ENCODE measurements at regions not wholly inside any gene's neighbourhood (a gene's known extent, or its start where the extent isn't known, plus 50 kb on each side); places are given as distances from the start of the nearest gene placed in this dataset.
"Not testable (repeated sequence)": the region's sequence is repeated elsewhere in the genome, so short reads cannot be mapped to it uniquely, and the experiment has no call there.

DNA sequence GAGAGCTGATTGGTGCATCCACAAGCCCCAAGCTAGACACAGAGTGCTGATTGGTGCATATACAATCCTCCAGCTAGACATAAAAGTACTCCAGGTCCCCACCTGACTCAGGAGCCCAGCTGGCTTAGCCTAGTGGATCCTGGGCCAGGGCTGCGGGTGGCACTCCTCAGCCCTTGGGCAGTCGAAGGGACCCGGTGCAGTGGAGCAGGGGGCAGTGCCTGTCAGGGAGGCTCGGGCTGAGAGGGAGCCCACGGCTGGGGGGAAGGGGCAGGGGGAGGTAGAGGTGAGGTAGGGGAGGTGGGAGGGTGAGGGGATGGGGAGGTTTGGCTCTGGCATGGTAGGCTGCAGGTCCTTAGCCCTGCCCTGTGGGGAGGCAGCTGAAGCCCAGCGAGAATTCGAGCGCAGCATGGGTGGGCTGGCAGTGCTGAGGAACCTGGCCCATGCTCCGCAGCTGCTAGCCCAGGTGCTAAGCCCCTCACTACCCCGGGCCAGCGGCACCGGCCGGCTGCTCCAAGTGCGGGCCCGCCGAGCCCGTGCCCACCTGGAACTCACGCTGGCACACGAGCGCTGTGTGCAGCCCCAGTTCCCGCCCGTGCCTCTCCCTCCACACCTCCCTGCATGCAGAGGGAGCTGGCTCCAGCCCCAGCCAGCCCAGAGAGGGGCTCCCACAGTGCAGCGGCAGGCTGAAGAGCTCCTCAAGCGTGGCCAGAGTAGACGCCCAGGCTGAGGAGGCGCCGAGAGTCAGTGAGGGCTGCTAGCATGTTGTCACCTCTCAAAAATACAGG is 742.8 kb downstream of the FAM181B start:
- DNase-seq (ENCODE audit: extremely low read depth in 1 of 2, low read depth in 1 of 2) = no peak

DNA sequence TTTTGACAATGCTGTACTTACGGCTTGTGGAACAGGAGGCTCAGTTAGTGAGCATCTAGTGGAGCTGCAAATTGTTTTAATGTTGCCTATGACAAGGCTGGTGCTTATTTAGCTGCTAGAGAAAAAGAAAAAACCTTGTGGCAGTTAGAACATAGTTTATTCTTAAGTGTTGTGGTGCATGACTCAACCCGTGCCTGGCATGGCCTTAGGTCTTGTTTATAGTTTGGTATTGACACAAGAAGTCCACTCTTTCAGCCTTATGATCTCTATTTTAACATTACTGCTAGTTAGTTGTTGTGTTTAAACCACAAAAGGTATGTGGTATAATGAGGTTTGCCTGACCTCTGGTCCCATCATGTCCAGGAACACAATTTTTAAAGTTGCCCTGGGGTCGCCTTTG is 744.6 kb downstream of the FAM181B start:
- DNase-seq (ENCODE audit: extremely low read depth in 1 of 2, low read depth in 1 of 2) = no peak

DNA sequence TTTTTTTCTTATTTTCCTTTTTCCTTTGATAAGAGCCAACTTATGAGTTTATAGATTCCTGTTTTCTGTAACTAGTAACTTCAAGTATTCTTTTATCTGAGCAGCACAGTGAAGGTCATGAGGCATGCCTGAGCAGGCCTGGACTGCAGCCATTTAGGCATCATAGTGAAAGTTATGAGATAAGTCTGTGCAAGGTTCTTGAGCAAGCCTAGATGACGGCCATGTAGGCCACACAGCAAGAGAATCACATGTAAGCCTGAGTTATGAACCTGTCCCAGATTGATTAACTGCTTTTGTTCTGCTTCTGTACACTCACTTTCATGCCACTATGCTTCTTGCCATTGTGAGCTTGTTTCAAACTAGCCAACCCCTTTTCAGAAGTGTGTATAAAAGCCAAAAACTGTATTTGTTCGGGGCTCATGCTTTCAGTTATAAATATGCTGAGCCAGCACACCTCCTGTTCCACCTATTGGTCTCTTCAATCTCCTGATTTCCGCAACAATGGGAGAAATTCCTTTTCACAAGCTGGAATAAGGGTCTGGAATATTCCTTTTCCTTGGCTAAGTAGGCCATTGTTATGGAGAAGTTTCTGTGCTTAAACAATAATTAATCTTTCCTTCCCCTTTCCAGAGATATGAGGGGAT is 745.7 kb downstream of the FAM181B start:
- DNase-seq (ENCODE audit: extremely low read depth in 1 of 2, low read depth in 1 of 2) = no peak

DNA sequence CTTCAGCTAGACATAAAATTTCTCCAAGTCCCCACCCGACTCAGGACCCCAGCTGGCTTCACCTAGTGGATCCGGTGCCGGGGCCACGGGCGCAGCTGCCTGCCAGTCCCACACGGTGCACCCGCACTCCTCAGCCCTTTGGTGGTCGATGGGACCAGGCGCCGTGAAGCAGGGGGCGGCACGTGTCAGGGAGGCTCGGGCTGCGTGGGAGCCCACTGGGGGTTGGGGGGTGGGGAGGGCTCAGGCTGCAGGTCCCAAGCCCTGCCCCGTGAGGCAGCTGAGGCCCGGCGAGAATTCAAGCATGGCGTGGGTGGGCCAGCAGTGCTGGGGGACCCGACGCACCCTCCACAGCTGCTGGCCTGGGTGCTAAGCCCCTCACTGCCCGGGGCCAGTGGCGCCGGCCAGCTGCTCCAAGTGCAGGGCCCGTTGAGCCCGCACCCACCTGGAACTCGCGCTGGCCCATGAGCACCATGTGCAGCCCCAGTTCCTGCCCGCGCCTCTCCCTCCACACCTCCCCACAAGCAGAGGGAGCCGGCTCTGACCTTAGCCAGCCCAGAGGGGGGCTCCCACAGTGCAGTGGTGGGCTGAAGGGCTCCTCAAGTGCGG is 747.0 kb downstream of the FAM181B start:
- no peak for DNase-seq (ENCODE audit: extremely low read depth in 1 of 2, low read depth in 1 of 2)

DNA sequence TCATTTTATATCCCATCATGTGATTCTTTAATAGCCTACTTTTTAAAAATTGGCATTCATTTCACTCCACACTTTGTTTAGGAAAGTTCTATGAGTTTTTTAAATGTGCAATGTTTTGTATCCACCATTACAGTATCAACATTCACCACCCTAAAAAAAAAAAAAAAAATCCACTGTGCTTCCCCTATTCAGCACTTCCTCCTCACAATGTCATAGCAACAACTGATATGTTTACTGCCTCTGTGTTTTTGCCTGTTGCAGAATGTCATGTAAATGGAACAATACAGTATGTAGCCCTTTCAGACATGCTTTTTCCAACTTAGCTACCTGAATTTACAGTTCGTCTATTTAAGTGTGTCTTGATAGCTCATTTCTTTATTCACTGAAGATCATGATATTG is 754.2 kb downstream of the FAM181B start:
- no peak for DNase-seq (ENCODE audit: extremely low read depth in 1 of 2, low read depth in 1 of 2)

DNA sequence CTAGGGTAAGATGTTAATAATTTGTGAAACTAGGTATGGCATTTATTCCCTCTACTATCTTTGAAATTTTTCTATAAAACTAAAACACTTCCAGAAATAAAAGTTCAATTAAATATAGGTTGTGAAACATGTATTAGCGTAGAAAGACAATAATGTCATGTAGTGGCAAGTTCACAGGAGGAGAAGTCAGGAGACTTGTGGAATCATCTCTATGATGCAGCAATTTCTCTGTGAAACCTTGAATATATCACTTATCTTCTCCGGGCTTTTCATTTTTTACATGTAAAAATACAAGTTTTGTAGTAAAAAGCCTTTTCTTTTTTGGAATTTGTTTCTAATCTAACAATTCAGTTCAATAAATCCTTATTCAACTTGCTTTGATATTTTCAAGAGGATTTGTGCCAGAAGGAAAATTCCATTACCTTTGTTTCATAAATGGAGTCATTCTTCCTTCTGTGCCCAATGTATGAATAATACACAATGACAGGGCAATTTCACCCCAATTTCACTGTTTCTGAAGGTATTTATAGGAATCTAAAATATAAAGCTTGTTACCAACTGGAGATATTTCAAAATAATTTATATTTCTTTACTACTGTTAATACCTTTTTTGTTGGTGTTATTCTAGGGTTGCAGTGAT is 758.3 kb downstream of the FAM181B start:
- DNase-seq (ENCODE audit: extremely low read depth in 1 of 2, low read depth in 1 of 2) = no peak

DNA sequence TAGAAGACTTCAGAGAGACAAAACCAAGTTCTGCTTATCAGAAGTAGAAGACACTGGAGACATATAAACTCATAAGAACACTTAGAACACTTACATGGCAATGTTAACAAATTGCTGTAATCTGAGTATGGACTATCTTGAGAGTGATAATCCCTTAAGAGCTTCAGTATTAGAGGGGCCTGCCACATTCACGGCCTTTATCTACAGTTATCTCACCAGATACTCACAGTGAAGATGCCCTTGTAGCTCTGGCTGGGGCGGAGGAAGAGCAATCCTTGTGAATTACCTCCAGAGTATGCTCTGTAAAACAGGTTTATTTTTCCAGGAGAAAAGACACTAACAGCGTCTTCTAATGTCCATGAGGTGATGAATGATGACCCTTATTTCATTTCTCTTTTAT is 762.8 kb downstream of the FAM181B start:
- DNase-seq (ENCODE audit: extremely low read depth in 1 of 2, low read depth in 1 of 2) = no peak

DNA sequence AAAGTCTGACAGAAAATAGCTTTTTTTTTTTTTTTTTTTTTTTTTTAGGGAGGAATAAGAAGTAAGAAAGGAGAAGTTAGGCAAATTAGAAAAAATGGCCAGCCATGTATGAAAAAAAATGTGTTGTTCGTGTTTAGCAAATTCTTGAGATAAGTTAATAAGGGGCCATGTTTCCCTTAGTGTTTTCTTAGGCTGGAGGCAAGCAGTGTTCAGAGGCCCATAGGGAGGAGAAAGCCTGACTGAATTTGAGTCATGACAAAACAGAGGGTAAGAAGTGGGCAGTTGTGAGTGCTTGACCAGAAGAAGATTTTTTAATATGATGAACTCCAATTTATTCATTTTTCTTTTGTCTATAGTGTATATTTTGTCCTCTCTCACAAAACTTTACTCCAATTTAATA is 766.4 kb downstream of the FAM181B start:
- no peak for DNase-seq (ENCODE audit: extremely low read depth in 1 of 2, low read depth in 1 of 2)

DNA sequence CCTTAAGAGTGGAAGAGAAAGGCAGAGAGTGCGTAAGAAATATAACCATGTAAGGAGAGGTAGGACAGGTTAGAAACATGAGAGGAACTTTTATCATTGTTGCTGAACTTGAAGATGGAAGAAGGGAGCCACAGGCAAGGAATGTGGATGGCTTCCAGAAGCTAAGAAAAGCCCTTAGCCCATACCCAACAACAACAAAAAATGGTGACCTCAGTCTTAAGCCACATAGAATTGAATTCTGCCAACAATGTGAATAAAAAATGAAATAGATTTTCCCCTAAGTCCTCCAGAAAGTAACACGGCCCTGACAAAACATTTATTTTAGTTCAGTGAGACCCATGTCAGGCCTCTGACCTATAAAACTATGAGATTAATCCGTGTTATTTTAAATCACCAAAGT is 767.3 kb downstream of the FAM181B start:
- no peak for DNase-seq (ENCODE audit: extremely low read depth in 1 of 2, low read depth in 1 of 2)

DNA sequence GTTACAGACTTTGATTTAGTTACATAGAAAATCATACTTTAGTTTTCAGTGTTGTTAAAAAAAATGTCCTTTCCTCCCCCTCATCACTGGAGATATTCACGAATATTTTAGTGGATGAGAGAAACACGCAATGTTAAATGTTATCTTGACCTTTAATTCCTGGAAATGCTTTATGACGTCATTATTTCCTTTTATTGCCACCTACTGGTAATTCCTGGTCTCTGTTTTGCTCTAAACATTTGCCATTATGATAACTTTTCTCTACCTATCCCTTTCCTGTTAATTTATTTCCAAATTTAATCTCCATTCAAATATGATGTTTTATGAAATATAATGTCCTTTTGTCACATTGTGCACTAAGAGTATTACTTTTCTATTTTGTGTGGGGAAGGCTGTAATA is 770.6 kb downstream of the FAM181B start:
- DNase-seq (ENCODE audit: extremely low read depth in 1 of 2, low read depth in 1 of 2) = no peak

DNA sequence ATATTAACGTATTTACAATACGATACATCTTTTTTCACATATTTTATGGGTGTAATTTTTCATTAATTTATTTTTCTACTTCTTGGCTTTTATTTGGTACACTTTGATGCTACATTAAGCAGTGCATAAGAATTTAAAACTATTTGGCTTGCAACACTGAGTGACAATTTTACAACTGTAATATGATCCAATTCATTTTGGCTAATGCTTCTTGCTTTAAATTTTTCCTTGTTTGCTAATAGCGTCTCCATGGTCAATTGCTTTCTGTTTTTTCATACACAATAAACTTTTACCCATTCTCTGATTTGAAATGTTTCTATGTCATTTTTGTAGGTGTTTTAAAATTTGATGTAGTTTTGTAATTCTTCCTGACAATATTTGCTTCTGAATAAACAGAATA is 773.2 kb downstream of the FAM181B start:
- DNase-seq (ENCODE audit: extremely low read depth in 1 of 2, low read depth in 1 of 2) = no peak

DNA sequence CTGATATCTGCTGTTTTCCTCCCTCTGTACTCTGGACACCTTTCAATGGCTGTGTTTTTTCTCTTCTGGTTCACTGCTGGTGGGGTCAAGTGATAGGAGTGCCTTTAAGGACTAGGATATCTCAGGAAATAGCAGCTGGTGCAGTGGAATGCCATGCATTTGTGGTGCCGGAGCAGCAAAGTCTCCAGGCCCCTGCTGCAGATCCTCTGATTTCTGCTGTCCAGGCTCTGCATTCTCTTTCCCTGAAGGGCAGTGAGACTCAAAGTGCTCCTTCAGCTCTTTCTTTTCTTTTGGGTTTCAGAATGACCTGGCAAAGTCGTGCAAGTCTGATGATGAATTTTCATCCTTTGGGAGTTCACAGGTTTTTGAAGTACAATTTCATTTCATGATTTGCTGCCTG is 774.3 kb downstream of the FAM181B start:
- no peak for DNase-seq (ENCODE audit: extremely low read depth in 1 of 2, low read depth in 1 of 2)

DNA sequence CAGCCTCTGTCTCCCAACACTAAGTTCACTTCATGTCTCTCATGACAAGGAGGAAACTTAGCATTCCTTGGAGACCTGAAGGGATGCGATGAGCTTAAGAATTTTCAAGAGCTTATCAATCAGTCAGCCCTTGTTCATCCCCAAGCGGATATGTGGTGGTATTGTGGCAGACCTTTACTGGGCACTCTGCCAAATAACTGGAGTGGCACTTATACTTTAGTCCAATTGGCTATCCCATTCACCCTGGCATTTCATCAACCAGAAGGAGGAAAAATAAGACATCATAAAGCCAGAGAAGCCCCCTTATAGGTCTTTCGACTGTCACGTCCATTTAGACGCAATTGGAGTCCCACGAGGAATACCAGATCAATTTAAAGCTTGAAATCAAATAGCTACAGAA is 779.4 kb downstream of the FAM181B start:
- DNase-seq (ENCODE audit: extremely low read depth in 1 of 2, low read depth in 1 of 2) = not testable (repeated sequence)

DNA sequence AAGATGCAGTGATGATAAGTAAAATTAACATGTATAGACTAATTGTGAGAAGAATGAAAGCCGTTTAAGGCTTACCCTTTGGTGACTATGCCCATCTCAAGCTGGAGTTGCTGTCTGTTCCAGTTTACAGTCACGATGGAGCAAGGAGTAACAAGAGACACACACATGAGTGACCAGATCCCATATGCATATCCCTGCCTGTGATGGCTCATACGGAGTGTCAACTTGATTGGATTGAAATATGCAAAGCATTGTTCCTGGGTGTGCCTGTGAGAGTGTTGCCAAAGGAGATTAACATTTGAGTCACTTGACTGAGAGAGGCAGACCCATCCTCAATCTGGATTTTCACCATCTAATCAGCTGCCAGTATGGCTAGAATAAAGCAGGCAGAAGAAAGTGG is 786.8 kb downstream of the FAM181B start:
- DNase-seq (ENCODE audit: extremely low read depth in 1 of 2, low read depth in 1 of 2) = no peak

DNA sequence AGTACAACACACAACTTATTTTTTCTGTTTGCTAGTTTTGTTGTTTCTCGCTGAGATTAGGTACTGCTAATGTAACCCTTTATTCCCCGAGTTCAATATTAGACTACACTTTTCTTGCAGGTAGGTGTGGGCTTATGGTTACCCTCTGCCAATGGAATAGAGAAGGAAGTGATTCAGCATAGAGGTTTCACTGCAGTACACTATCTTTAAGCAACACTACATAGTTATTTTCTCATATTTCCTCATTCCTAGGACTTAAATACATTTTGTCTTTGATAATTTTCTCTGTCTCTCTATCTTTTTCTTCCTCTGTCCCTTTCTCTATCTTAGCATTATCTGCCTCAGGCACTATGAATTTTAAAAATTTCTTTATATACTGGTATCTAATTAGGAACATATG is 791.0 kb downstream of the FAM181B start:
- DNase-seq (ENCODE audit: extremely low read depth in 1 of 2, low read depth in 1 of 2) = no peak

DNA sequence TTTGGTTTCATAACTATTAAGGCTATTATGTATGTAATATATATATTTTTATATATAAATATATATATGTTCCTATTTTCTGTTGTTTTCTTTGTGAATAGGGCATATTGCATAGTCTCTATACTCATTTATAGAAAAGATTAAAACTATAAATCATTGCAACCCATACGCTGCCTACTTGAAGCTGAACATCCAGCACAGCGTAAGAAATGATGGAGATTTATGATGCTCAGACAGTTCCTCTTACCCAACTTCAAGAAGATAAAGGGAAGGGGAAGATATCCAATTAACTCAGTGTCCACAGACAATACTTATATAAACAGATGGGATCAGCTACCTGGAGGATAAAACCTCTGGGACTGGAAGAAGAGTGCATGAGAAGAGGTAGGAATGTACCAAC is 791.7 kb downstream of the FAM181B start:
- no peak for DNase-seq (ENCODE audit: extremely low read depth in 1 of 2, low read depth in 1 of 2)

DNA sequence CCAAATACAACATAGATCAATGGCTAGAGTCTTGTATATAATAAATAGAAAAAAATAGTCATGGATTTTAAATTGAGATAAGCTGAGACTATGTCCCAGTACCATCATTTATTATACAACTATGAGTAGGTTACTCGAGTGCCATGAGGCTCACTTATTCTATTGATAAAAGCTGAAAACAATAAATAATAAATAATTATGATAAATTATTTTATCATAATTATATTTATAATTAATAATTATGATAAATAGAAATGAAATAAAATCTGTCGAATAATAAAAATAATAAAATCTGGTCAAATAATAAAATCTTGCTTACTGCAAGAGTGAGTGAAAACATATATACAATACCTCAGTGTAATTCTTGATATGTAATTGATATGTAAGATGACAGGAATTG is 801.4 kb downstream of the FAM181B start:
- no peak for DNase-seq (ENCODE audit: extremely low read depth in 1 of 2, low read depth in 1 of 2)

DNA sequence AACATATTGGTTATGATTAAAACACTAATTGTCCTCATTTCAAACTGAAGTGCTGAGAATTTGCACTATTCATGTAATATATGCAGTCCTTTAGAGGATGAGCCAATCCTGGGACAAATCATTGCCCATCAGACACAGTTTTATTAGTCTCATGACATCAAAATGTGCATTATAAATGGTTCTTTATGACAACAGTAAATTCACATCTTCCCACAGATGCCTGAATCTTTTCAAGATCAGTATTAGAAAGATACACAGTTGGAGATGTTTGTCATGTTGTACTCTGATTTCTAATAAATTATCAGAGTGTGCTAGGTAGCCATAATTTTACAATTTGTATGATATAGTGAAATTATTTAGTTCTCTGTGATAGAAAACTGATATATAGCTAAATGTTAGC is 813.5 kb downstream of the FAM181B start:
- no peak for DNase-seq (ENCODE audit: extremely low read depth in 1 of 2, low read depth in 1 of 2)

DNA sequence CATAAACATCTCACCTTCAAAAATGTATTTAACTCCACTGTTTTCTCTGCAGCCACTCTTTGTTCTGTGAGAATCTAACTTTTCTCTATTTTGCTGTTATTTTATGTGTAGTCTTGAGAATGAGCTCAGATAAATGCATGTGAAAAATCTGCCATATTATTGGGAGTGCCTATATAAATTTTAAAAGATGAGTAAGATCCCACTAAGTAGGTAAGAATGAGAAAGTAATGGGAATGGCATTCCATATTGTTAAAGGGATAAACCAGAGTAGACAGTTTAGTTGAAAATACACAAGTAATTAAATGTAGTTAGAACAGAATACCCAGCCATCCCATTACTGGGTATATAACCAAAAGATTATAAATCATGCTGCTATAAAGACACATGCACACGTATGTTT is 817.2 kb downstream of the FAM181B start:
- DNase-seq (ENCODE audit: extremely low read depth in 1 of 2, low read depth in 1 of 2) = no peak

DNA sequence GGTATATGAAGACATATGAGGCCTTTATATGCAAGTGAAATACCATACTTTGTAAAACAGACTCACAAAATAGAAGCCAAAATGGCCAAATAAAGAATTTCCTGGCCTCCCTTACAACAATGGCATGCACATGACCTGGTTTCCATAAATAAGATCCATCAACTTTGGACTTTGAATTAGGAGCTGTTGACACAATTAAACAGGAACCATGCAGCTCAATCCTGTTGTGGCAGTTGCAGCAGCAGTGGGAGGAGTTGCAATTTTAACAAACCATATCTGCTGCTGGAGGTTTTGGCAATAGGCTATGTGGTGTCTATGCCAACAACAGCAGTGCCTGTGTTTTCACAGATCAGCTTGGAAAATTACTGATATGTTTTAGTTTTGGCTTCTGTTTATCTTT is 818.6 kb downstream of the FAM181B start:
- no peak for DNase-seq (ENCODE audit: extremely low read depth in 1 of 2, low read depth in 1 of 2)

DNA sequence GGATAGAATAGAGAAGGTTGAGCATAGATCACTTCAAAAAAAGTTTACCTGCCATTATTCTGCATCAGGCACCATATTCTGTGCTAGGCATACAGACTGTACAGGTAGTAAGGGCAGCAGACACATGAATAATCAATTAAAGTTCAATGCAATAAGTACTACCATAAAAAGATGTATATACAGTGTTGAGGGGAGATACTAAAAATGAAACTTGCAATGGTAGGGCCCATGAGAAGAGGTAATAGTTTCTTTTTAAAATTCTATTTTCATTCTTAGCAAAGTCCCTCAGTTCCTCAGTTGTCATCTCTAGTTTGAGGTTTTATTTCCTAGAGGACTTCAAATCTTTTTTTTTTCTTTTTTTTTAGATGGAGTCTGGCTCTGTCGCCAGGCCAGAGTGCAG is 819.9 kb downstream of the FAM181B start:
- DNase-seq (ENCODE audit: extremely low read depth in 1 of 2, low read depth in 1 of 2) = no peak

DNA sequence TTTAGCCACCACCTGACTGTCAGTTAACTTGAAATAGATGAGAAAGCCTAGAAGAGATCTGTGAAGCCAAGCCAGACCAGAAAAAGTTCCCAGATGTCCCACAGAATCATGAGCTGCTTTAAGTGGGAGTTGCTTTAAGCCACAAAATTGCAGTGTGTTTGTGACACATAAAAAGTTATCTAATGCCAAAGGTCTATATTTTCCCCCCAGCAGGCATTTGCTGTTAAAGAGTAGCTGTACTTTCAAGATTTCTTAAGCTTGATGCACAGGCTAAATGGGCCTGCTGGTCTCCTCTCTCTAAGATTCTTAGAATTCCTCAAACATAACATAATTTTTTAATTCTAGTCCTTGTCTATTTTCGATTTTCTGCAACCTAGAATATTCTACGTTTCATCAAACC is 825.7 kb downstream of the FAM181B start:
- no peak for DNase-seq (ENCODE audit: extremely low read depth in 1 of 2, low read depth in 1 of 2)

All from activated CD8-positive, alpha-beta memory T cell treated with anti-CD3 and anti-CD28 coated beads for 1 hour (primary cell).